ENCODE measurements at regions not wholly inside any gene's neighbourhood (a gene's known extent, or its start where the extent isn't known, plus 50 kb on each side); places are given as distances from the start of the nearest gene placed in this dataset.
"Not testable (repeated sequence)": the region's sequence is repeated elsewhere in the genome, so short reads cannot be mapped to it uniquely, and the experiment has no call there.

DNA sequence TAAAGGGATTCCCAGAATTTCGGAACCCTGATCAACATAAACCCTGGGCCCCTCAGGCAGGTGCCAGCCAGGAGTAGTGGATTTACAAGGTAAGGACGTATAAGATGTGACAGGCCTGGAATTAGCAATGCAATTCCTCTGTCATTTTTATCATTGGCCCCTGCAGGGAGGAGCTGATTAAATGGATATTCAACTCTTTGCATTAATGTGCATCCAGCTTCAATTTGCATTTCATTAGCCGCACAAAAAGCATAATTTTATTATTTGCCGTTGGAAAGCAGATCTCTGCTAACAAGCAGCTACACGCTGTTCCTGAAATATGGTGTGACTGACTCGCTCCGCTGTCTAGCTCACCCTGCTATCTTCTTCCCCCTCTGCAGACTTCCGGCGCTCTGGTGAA lies 195.8 kb downstream of the RPS24 start:
- ATAC-seq (ENCODE audit: low read depth) = no peak
- no peaks in the 10 kb centered on the region for H3K36me3 ChIP-seq (ENCODE audit: low read depth)

DNA sequence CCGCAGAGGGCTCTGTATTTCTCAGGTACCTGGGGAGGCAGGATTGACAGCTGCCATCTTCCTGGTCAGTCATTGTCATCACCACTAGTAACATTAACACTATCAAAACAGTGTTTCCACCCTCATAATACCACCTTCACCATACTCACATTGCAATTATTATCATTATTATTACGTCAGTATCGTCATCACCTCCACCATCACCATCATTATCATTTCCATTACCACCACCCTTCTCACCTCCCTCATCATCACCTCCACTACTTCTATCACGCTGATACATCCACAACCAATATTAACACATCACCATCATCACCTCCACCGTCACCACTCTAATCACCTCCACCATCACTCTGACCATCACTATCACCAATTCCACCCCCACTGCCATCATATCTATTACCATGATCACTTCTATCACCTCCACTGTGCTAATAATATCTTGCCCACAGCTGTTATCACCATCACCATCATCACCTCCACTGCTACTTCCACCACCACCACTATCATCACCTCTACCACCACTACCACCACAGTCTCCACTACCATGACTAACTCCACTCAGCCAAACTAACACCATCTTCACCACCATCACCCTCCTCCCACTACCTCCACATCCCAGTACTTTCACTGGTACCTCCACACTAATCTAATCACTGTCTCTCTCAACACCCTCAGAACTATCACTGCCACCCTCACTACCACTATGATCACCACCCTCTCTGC lies 196.4 kb downstream of the RPS24 start:
- ATAC-seq (ENCODE audit: low read depth) = no peak
- no peak overlapping the region for H3K27ac ChIP-seq (ENCODE audit: poor library complexity, severe bottlenecking)
- TF ChIP-seq, protein P1, sequence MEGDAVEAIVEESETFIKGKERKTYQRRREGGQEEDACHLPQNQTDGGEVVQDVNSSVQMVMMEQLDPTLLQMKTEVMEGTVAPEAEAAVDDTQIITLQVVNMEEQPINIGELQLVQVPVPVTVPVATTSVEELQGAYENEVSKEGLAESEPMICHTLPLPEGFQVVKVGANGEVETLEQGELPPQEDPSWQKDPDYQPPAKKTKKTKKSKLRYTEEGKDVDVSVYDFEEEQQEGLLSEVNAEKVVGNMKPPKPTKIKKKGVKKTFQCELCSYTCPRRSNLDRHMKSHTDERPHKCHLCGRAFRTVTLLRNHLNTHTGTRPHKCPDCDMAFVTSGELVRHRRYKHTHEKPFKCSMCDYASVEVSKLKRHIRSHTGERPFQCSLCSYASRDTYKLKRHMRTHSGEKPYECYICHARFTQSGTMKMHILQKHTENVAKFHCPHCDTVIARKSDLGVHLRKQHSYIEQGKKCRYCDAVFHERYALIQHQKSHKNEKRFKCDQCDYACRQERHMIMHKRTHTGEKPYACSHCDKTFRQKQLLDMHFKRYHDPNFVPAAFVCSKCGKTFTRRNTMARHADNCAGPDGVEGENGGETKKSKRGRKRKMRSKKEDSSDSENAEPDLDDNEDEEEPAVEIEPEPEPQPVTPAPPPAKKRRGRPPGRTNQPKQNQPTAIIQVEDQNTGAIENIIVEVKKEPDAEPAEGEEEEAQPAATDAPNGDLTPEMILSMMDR (IDR thresholded peaks at IDR 0.05; ENCODE audit: poor library complexity, severe bottlenecking) = no peak
- no peak for DNase-seq (ENCODE audit: low spot score)
- H3K4me1 ChIP-seq (ENCODE audit: insufficient read depth, poor library complexity, severe bottlenecking) = no peaks in the 10 kb centered on the region
- H3K9me3 ChIP-seq (ENCODE audit: severe bottlenecking) = no peaks in the 10 kb centered on the region
- no peaks in the 10 kb centered on the region for H3K36me3 ChIP-seq (ENCODE audit: low read depth)
- no peak overlapping the region for H3K4me3 ChIP-seq (ENCODE audit: severe bottlenecking)
- H3K27me3 ChIP-seq (ENCODE audit: insufficient read depth, poor library complexity, severe bottlenecking) = no peaks in the 10 kb centered on the region

More for the DNA sequence above, 195.8 kb downstream of the RPS24 start:
- TF ChIP-seq, protein P1 (IDR thresholded peaks at IDR 0.05; ENCODE audit: poor library complexity, severe bottlenecking) = no peak
- Histone ChIP-seq H3K27ac (ENCODE audit: poor library complexity, severe bottlenecking) (no peak overlapping the region), H3K4me3 (ENCODE audit: severe bottlenecking) (no peak overlapping the region), H3K27me3 (ENCODE audit: insufficient read depth, poor library complexity, severe bottlenecking) (no peaks in the 10 kb centered on the region), H3K9me3 (ENCODE audit: severe bottlenecking) (no peaks in the 10 kb centered on the region), H3K4me1 (ENCODE audit: insufficient read depth, poor library complexity, severe bottlenecking) (no peaks in the 10 kb centered on the region)
- DNase-seq (ENCODE audit: low spot score) = no peak

DNA sequence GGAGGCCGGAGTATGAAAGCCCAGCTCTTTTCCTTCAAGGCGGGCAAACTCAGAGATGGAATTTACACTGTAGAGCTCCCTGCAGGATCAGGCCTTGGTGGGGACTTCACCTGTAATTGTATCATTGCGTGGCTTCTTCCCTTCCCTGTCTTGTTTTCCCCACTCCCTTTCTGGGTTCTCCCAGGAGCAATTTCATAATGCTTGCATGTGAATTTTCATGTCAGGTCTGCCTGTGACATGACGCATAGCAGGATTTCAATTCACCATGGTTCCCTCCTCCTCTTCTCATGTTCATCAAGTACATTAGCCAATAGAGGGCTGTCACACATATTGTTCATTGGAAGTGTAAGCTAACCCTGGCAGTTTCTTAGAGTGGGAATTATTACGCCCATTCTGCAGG lies 197.7 kb downstream of the RPS24 start:
- ATAC-seq (ENCODE audit: low read depth) = no peak
- Histone ChIP-seq H3K4me3 (ENCODE audit: severe bottlenecking) (no peak overlapping the region), H3K27ac (ENCODE audit: poor library complexity, severe bottlenecking) (no peak overlapping the region), H3K36me3 (ENCODE audit: low read depth) (no peaks in the 10 kb centered on the region), H3K9me3 (ENCODE audit: severe bottlenecking) (no peaks in the 10 kb centered on the region), H3K4me1 (ENCODE audit: insufficient read depth, poor library complexity, severe bottlenecking) (no peaks in the 10 kb centered on the region), H3K27me3 (ENCODE audit: insufficient read depth, poor library complexity, severe bottlenecking) (no peaks in the 10 kb centered on the region)
- TF ChIP-seq, protein P1 (IDR thresholded peaks at IDR 0.05; ENCODE audit: poor library complexity, severe bottlenecking) = no peak
- DNase-seq (ENCODE audit: low spot score) = no peak

DNA sequence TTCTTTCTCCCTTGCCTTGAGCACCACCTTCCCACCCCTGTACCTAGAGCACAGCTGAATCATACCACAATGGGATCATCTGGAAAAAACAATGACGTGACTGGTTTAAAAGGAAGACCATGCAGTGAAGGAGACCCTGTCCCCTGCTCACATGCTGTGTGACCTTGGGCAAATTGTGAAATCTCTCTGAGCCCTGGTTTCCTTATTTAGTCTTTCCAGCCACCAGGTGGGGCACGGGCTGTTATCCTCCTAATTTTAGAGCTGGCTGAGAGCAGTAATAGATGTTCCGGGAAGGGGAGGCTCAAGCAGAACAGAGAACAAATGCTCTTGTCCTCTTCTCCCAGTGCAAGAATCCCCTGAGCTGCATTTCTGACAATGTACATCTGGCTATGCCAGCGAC lies 198.3 kb downstream of the RPS24 start:
- Histone ChIP-seq H3K27me3 (ENCODE audit: insufficient read depth, poor library complexity, severe bottlenecking) (no peaks in the 10 kb centered on the region), H3K9me3 (ENCODE audit: severe bottlenecking) (no peaks in the 10 kb centered on the region), H3K4me3 (ENCODE audit: severe bottlenecking) (no peak overlapping the region), H3K4me1 (ENCODE audit: insufficient read depth, poor library complexity, severe bottlenecking) (no peaks in the 10 kb centered on the region), H3K36me3 (ENCODE audit: low read depth) (no peaks in the 10 kb centered on the region), H3K27ac (ENCODE audit: poor library complexity, severe bottlenecking) (no peak overlapping the region)
- TF ChIP-seq, protein P1 (IDR thresholded peaks at IDR 0.05; ENCODE audit: poor library complexity, severe bottlenecking) = no peak
- DNase-seq (ENCODE audit: low spot score) (no peak), ATAC-seq (ENCODE audit: low read depth) (no peak)

DNA sequence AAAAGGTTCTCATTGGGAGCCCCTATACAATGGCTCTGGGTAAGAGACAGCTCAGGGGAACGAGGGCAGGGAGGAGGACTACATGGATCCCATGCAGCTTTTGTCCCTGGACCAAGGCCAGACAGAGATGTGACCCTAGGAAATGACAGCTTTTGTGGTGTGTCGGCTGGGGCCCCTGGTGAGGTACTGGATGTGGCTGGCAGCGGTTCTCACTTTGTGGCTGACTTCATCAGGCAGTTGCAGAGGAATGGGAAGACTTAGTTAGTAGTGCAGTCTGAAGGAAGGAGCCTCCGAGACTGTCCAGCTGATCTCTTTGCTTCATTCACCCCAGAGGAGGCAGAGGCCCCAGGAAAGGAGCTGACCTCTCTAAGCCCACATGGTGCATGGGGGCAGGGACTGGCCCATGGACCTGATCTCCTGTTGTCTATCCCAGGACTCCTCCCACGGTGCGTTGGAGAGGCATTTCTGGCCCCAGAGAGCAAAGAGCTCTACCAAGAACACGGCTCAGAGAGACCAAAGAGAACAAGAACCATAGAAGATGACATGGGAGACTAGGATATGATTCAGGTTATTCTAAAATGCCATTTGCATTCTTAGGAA lies 202.9 kb downstream of the RPS24 start:
- ATAC-seq (ENCODE audit: low read depth) (no peak), DNase-seq (ENCODE audit: low spot score) (no peak)
- Histone ChIP-seq H3K36me3 (ENCODE audit: low read depth) (no peaks in the 10 kb centered on the region), H3K4me1 (ENCODE audit: insufficient read depth, poor library complexity, severe bottlenecking) (no peaks in the 10 kb centered on the region), H3K27me3 (ENCODE audit: insufficient read depth, poor library complexity, severe bottlenecking) (no peaks in the 10 kb centered on the region), H3K27ac (ENCODE audit: poor library complexity, severe bottlenecking) (no peak overlapping the region), H3K9me3 (ENCODE audit: severe bottlenecking) (no peaks in the 10 kb centered on the region), H3K4me3 (ENCODE audit: severe bottlenecking) (no peak overlapping the region)
- TF ChIP-seq, protein P1 (IDR thresholded peaks at IDR 0.05; ENCODE audit: poor library complexity, severe bottlenecking) = no peak

DNA sequence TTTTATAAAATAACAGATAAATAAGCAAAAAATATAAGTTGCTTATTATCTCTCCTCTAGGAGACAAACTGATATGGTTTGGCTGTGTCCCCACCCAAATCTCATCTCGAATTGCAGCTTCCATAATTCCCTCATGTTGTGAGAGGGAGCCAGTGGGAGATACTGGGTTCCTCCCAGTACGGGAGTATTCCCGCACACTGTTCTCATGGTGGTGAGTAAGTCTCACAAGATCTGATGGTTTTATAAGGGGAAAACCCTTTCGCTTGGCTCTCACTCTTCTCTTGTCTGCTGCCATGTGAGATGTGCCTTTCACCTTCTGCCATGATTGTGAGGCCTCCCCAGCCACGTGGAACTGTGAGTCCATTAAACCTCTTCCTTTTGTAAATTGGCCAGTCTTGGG lies 204.3 kb downstream of the RPS24 start:
- not testable (repeated sequence) for H3K4me1 ChIP-seq (ENCODE audit: insufficient read depth, poor library complexity, severe bottlenecking); H3K9me3 ChIP-seq (ENCODE audit: severe bottlenecking); H3K36me3 ChIP-seq (ENCODE audit: low read depth); H3K4me3 ChIP-seq (ENCODE audit: severe bottlenecking); DNase-seq (ENCODE audit: low spot score); H3K27me3 ChIP-seq (ENCODE audit: insufficient read depth, poor library complexity, severe bottlenecking); ATAC-seq (ENCODE audit: low read depth); H3K27ac ChIP-seq (ENCODE audit: poor library complexity, severe bottlenecking)
